ENCODE measurements at regions not wholly inside any gene's neighbourhood (a gene's known extent, or its start where the extent isn't known, plus 50 kb on each side); places are given as distances from the start of the nearest gene placed in this dataset.

- TF ChIP-seq CTCF (conservative IDR thresholded peaks at IDR 0.05; ENCODE audit: low read depth in 2 of 2) (no peak), ZNF331 (CRISPR knock-in tag; IDR thresholded peaks at IDR 0.05; ENCODE audit: low read depth) (no peak), EZH2phosphoT487 (IDR thresholded peaks at IDR 0.05; ENCODE audit: unreplicated experiment) (no peak)
Observed at GRCh38 chr7:67452516-67453026, 455.9 kb downstream of the TYW1 start.
